GM10266 (cell line): ENCODE measurements at regions not wholly inside any gene's neighbourhood (a gene's known extent, or its start where the extent isn't known, plus 50 kb on each side); places are given as distances from the start of the nearest gene placed in this dataset.

Source experiments
- DNase-seq: peaks from one replicate; pipeline ENCODE4 v3.0.0; 2012; ENCODE audit errors: extremely low spot score
- TF ChIP-seq, protein P1 (sequence below): IDR thresholded peaks from 2 replicates; pipeline ENCODE4 v1.5.1; 2012; ENCODE audit warnings: mild to moderate bottlenecking, low read depth; ENCODE audit not compliant: control insufficient read depth, insufficient read depth; ENCODE audit errors: missing control alignments

DNA sequence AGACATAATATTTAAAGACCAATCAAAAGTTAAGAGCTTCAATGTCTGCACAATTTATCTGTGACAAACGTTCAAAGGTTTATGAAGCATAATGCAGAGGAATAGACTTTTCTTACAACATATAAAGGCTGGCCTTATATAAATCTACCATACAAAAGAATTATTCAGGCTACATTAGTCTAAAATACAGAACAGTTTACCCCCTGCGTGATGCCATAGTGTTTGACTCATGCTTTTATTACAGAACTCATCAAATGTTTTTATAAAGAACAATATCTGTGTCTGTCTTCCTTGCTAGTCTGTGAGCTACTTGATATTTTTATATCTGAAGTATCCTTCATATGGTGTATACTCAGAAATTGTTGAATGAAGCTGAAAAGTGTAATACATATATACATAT lies 1084.5 kb upstream of the FLRT2 start:
- TF ChIP-seq, protein P1, sequence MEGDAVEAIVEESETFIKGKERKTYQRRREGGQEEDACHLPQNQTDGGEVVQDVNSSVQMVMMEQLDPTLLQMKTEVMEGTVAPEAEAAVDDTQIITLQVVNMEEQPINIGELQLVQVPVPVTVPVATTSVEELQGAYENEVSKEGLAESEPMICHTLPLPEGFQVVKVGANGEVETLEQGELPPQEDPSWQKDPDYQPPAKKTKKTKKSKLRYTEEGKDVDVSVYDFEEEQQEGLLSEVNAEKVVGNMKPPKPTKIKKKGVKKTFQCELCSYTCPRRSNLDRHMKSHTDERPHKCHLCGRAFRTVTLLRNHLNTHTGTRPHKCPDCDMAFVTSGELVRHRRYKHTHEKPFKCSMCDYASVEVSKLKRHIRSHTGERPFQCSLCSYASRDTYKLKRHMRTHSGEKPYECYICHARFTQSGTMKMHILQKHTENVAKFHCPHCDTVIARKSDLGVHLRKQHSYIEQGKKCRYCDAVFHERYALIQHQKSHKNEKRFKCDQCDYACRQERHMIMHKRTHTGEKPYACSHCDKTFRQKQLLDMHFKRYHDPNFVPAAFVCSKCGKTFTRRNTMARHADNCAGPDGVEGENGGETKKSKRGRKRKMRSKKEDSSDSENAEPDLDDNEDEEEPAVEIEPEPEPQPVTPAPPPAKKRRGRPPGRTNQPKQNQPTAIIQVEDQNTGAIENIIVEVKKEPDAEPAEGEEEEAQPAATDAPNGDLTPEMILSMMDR = no peak
- DNase-seq = no peak

DNA sequence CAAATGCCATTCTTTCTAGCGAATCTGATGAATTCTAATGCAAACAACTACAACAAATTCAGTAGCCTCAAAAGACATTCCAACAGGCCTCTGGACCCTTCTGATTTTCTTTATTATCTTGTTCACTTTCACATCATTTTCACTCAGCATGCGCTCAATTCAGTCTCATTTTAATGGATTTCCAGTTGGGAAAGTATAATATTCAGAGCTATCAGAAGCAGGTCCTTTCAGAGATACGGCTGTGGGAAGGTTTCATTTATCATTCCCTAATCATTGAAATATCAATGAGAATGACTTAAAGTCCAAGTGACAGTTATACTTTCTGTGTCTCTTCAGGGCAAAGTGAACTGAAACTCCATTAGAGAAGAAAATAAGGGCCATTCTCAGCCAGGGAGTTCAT lies 1083.7 kb upstream of the FLRT2 start:
- TF ChIP-seq, protein P1 = no peak
- DNase-seq = no peak

DNA sequence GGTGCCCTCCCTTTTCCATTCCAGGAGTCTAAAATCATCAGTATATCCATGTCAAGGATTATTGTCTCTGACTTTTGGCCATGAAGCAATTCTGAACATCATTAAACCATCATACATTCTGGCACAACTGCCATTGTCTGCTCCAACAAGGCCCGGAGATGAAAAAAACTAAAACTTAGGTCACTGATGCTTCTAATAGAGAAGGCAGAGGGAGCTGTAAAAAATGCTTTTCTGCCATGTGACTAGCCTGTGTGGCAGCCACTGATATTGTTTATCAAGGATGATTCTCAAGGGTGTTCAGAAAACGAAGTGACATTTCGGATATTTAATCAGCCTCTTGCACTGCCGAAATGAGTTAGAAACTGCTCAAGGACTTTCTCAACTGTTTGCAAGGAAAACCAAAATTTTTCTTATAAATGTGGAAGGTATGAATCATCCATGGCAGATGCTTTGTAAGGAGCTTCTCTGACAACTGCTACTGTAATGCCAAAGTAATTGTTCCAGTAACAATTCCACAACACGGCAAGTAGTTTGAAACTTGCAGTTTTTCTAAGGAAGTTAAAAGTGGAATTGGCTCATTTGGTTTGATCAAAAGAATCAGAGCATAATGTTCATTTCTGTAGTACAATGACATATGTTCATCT lies 1076.5 kb upstream of the FLRT2 start:
- TF ChIP-seq, protein P1 = no peak
- DNase-seq = no peak

DNA sequence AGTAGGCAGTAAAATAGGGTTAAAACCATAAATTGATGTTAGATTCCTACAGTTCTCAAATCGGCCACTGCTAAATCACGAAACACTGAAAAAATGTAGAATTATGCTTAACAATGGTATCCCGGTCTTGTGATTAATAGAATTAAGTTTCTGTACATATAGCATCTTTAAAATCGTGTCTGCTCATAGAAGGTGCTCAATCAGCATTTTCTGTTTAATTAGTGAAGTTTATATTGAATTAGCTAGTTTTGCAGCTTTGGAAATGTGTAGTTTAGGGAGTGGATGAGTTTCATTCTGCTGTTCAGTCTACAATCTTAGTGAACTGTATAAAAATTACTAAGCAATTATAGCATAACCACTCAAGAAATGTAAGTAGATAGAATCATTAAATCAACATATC lies 1075.8 kb upstream of the FLRT2 start:
- TF ChIP-seq, protein P1 = no peak
- no peak for DNase-seq

DNA sequence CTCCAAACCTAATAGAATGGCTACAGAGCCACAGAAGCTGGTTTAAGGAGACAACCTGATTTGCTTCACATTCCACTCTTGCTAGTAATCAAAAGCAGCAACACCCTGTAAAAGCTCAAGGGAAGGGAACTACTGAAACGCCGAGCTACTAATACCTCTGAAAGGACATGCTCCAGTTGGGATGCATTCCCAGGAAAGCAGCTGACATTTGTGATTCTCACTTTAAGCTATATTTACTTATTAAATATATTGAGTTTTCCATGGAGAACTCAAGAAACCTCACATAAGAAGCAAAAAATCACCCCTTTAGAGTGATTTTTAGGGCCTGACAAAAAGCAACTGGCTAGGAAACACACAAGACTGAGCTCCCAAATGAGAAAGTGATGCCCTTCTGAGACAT lies 1073.0 kb upstream of the FLRT2 start:
- TF ChIP-seq, protein P1 = no peak
- no peak for DNase-seq

DNA sequence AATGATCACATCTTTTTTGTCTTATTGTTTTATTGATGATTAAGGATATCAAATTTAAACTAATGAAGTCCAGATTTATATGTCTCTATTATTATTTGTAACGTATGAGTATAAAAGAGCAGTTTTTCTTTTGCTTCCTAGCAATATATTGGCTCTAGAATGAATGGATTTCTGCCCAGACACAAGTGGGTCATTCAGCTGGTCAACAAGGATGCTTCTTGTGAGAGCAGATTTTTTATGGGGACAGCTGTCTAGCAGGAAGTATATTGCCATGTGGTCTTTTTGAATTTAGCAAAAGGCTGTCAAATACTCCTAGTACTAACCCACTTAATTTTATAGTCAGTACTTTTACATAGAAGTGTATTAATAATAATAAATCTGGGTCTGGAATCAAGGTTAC lies 1071.1 kb upstream of the FLRT2 start:
- DNase-seq = no peak
- TF ChIP-seq, protein P1 = no peak

DNA sequence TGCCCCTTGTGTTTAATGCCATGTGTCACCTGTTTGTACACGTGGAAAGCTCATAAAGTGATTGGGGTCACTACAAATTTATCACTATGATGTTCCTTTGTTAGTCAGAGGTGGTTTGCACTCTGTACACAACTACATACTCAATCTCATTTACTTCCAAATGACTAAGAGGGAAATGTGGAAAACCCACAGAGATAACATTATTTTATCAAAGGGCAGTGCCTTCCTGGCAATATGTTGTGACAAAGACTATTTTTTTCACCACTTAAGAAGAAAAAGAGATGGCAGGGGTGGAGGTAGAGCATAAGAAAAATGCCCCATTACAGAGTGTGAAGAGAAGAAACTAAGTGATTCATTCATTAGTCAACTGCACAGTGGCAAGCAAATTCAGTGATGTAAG lies 1064.1 kb upstream of the FLRT2 start:
- DNase-seq = no peak
- TF ChIP-seq, protein P1 = no peak
